ENCODE measurements at regions not wholly inside any gene's neighbourhood (a gene's known extent, or its start where the extent isn't known, plus 50 kb on each side); places are given as distances from the start of the nearest gene placed in this dataset.

DNA sequence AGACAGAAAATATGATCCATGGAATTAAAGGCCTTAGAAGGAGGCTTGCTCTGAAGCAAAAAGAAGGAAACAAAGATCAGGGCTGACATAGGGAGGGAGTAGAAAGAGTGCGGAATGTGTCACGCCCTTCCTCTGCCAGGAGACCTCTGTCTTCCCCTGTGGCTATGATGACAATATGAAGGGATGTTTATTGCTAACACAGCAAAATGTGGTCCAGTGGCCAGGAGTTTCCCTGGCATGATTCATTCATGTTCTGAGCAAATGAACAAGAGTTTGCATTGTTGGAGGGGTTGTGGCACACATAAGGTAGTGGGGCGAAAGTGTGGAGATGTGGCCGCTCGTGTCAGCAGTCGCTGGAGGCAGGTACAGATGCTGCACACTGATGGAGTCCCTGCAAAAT is 169.4 kb downstream of the SHQ1 start:
- Mint-ChIP-seq H3K4me1 (ENCODE audit: low read depth, unreplicated experiment) (peaks cover 30% of the 10 kb centered on the region), H3K27me3 (ENCODE audit: unreplicated experiment) (peaks cover 4% of the 10 kb centered on the region), H3K36me3 (ENCODE audit: unreplicated experiment) (peaks cover 4% of the 10 kb centered on the region), H3K9me3 (ENCODE audit: unreplicated experiment) (peaks cover 10% of the 10 kb centered on the region), H3K4me3 (ENCODE audit: unreplicated experiment) (peak overlapping the region; percentile 8), H3K27ac (ENCODE audit: unreplicated experiment) (peak overlapping the region; percentile 69)
- TF ChIP-seq, protein P1, sequence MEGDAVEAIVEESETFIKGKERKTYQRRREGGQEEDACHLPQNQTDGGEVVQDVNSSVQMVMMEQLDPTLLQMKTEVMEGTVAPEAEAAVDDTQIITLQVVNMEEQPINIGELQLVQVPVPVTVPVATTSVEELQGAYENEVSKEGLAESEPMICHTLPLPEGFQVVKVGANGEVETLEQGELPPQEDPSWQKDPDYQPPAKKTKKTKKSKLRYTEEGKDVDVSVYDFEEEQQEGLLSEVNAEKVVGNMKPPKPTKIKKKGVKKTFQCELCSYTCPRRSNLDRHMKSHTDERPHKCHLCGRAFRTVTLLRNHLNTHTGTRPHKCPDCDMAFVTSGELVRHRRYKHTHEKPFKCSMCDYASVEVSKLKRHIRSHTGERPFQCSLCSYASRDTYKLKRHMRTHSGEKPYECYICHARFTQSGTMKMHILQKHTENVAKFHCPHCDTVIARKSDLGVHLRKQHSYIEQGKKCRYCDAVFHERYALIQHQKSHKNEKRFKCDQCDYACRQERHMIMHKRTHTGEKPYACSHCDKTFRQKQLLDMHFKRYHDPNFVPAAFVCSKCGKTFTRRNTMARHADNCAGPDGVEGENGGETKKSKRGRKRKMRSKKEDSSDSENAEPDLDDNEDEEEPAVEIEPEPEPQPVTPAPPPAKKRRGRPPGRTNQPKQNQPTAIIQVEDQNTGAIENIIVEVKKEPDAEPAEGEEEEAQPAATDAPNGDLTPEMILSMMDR (IDR thresholded peaks at IDR 0.05; ENCODE audit: partially characterized antibody, unreplicated experiment) = no peak
- DNase-seq = no peak

DNA sequence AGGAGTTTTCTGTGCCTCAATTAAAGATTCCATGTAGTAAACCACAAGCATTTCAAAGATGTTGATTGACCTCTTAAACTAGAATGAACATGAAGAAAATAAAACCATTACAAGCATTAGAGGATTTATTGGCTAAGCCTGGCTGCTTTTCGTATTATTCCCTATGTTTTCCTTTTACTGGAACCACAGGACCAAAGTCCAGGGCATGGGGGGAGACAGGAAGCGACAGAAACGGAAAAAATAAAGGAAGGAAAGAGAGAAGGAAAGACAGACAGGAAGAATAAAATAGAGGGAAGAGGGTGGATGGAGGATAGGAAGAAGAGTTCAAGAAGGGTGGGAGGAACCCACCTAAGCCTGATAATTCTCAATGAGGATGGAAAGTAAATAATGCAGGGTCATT is 169.9 kb downstream of the SHQ1 start:
- Mint-ChIP-seq H3K4me1 (ENCODE audit: low read depth, unreplicated experiment) (peaks cover 30% of the 10 kb centered on the region), H3K4me3 (ENCODE audit: unreplicated experiment) (no peak overlapping the region), H3K27ac (ENCODE audit: unreplicated experiment) (peak overlapping the region; percentile 69), H3K36me3 (ENCODE audit: unreplicated experiment) (peaks cover 4% of the 10 kb centered on the region), H3K27me3 (ENCODE audit: unreplicated experiment) (peaks cover 4% of the 10 kb centered on the region), H3K9me3 (ENCODE audit: unreplicated experiment) (peaks cover 10% of the 10 kb centered on the region)
- TF ChIP-seq, protein P1 (IDR thresholded peaks at IDR 0.05; ENCODE audit: partially characterized antibody, unreplicated experiment) = no peak
- DNase-seq = no peak

- Mint-ChIP-seq H3K27me3 (ENCODE audit: unreplicated experiment) (peaks cover 11% of the 10 kb centered on the region), H3K9me3 (ENCODE audit: unreplicated experiment) (peaks cover 13% of the 10 kb centered on the region), H3K36me3 (ENCODE audit: unreplicated experiment) (no peaks in the 10 kb centered on the region), H3K4me3 (ENCODE audit: unreplicated experiment) (no peak overlapping the region), H3K27ac (ENCODE audit: unreplicated experiment) (no peak overlapping the region), H3K4me1 (ENCODE audit: low read depth, unreplicated experiment) (peaks cover 18% of the 10 kb centered on the region)
- no peak for DNase-seq
- TF ChIP-seq, protein P1 (IDR thresholded peaks at IDR 0.05; ENCODE audit: partially characterized antibody, unreplicated experiment) = no peak
Measured at GRCh38 chr3:72675243-72675642, 173.0 kb downstream of the SHQ1 start.

DNA sequence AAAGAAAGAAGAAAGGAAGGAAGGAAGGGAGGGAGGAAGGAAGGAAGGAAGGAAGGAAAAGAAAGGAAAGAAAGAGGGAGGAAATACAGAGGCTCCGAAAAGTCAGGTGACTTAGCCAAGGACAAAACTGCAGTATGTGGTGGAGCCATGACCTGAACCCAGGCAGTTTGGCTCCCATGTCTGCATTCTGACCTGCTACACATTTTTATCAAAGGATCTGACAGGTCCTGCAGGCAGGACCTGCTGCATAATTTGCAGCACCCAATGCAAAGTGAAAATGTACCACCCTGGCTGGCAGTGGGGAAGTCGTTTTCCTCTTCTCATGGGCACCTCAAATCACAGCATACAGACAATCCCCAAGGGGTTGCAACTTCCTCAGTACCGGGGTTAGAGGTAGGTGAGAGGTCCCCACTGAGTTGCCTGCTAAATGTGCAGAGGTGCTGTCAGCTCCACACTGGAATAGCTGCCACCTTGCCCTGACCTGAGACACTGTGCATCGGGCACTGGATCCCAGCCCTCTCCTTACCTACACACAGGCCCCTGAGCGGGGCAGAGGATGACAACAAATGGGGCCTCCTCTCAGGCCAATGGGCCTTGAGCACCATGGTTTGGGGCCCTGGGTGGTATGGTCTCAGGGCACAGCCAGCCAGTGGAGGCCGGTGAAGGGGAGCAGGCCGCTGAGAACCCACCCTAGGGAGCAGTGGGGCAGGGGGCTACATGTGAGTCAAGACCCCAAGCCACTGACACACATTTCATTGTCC is 175.1 kb downstream of the SHQ1 start:
- no peak for DNase-seq
- H3K4me3 Mint-ChIP-seq (ENCODE audit: unreplicated experiment) = no peak overlapping the region
- H3K27me3 Mint-ChIP-seq (ENCODE audit: unreplicated experiment) = peaks cover 11% of the 10 kb centered on the region
- TF ChIP-seq, protein P1 (IDR thresholded peaks at IDR 0.05; ENCODE audit: partially characterized antibody, unreplicated experiment) = no peak
- no peaks in the 10 kb centered on the region for H3K36me3 Mint-ChIP-seq (ENCODE audit: unreplicated experiment)
- H3K9me3 Mint-ChIP-seq (ENCODE audit: unreplicated experiment) = peaks cover 6% of the 10 kb centered on the region
- H3K27ac Mint-ChIP-seq (ENCODE audit: unreplicated experiment) = no peak overlapping the region
- H3K4me1 Mint-ChIP-seq (ENCODE audit: low read depth, unreplicated experiment) = no peaks in the 10 kb centered on the region

DNA sequence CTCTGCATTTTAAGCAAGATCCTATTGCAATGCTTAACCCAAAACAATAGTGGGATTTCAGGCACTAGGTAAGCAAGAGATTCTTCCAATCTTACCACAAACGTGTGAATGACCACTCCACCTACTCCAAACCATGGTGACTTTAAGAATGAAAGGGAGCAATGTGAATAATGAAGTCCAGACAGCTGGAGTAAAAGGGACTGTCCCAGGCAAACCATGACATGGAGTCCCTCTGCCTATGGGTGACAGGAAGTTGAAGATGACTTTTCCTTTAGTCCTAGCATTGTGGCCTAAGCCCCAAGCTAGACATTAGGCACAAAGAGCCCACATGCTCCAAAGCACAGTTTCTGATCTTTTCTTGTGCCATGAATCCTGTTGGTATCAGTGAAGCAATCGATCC is 179.0 kb downstream of the SHQ1 start:
- no peaks in the 10 kb centered on the region for H3K36me3 Mint-ChIP-seq (ENCODE audit: unreplicated experiment)
- TF ChIP-seq, protein P1 (IDR thresholded peaks at IDR 0.05; ENCODE audit: partially characterized antibody, unreplicated experiment) = no peak
- no peak overlapping the region for H3K27ac Mint-ChIP-seq (ENCODE audit: unreplicated experiment)

More for the DNA sequence above, 179.0 kb downstream of the SHQ1 start:
- peaks cover 3% of the 10 kb centered on the region for H3K9me3 Mint-ChIP-seq (ENCODE audit: unreplicated experiment)
- DNase-seq = no peak
- H3K4me1 Mint-ChIP-seq (ENCODE audit: low read depth, unreplicated experiment) = peaks cover 8% of the 10 kb centered on the region
- H3K4me3 Mint-ChIP-seq (ENCODE audit: unreplicated experiment) = no peak overlapping the region
- peaks cover 10% of the 10 kb centered on the region for H3K27me3 Mint-ChIP-seq (ENCODE audit: unreplicated experiment)

Measured in glutamatergic neuron (in vitro differentiated cells).